ENCODE measurements at regions not wholly inside any gene's neighbourhood (a gene's known extent, or its start where the extent isn't known, plus 50 kb on each side); places are given as distances from the start of the nearest gene placed in this dataset.
"Not testable (repeated sequence)": the region's sequence is repeated elsewhere in the genome, so short reads cannot be mapped to it uniquely, and the experiment has no call there.

DNA sequence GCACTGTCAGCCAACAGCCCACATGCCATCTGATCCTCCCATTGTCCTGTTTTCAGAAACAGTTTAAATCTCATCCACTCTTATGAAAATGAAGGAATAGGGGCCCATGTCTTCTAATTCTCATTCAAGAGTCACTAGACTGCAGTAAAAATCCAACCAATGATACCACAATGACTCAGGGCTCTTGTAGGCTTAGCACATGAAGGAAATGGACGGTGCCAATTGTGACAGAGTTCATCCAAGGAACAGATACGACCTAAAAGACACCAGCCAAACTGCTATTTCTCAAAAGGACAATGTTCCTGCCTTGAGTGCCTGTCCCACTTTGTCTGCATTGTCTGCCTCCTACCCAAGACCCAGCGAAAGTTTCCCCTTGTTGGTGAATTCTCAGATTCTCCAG lies 204.8 kb upstream of the COX10 start:
- DNase-seq (ENCODE audit: low spot score), result no peak

DNA sequence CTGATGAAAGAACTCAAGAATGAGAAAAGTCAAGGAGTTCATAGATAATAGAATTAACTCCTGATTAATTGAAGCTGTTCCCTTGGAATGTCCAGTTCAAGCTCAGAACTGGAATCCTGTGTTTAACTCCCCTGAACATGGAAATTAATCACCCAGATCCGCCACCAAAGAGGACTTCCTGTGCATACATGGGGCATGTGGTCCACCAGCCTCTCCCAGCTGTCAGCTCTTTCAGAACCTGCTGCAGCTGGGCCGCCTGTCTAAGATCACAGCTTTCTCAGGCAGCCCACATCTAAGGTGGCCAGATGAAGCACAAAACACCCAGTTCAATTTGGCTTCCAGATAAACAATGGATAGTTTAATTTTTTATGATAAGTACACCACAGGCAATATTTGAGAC lies 203.7 kb upstream of the COX10 start:
- no peak for DNase-seq (ENCODE audit: low spot score)

DNA sequence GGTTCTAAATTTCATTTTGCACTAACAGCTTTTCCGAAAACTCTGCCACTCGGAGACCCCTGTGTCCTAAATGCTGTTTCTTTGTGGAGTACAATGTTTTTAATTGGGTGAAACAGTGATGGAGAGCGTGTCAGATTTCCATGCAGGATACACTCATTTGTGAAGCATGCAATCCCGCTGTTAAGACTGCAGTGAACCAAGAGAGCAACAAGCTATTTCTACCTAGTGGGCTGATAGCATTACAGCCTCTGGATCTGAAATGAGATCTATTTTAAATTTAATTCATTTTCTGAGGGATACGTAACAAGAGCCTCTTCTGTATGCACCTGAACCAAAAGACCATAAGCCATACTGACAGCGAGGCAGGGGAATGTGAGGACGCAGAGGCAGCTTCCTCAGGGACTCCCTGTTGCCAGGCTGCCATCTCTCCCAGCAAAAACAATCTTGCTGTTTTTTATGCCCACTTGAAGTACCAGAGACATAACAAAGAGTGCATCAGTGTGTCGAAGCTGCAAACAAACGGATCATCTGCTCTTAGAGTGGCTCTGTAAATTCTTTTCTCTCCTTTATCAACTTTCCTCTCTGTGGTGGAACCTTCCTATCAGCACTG lies 199.9 kb upstream of the COX10 start:
- DNase-seq (ENCODE audit: low spot score), result no peak

DNA sequence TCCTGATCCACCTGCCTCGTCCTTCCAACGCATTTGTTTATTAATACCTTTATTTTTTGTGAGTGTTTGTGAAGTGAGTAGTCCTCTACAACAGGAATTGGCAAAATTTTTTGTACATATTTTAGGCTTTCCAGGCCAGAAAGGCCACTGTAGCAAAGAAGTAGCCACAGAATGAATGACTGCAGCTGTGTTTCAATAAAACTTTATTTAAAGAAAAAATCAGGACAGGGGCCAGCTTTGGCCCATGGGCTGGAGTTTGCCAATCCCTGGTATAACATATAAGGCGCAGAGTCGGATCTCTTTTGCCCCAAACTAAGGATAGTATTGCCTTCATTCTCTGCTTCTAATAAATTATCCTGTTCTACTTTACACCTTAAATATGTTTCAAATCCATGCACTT lies 198.0 kb upstream of the COX10 start:
- DNase-seq (ENCODE audit: low spot score), result no peak

DNA sequence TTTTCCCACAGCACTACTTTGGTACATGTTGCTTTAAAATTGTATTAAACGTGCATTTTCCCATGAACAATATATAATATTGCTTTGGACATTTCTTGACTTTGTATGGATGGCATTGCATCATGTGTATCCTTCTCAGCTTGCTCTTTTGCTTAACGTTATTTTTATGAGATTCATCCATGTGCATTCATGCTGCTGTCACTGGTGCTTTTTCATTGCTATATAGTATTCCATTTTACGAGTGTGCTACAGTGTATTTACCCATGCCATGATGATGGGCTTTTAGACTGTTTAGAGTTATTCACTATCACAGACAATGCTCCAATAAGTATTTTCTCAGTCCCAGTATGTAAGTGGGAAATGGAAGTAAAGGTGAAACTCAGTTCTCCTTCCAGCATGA lies 195.2 kb upstream of the COX10 start:
- no peak for DNase-seq (ENCODE audit: low spot score)

DNA sequence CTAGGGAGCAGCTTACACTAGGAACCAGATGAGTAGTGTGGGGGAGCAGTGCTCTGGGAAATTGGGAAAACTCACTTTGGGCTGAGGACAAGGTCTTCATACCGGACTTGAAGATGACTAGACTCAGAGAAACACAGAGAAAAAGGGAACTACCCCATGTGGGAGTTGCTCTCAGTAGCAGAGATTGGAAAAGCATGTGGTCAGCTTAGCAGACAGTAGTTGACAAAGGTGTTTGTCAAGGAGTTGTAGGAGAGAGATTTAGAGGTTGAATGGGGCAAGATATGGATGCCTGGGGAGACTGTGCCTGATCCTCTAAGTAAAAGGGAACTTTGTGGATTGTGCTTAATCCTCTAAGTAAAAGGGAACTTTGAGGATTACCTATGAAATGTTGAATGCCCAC lies 194.5 kb upstream of the COX10 start:
- no peak for DNase-seq (ENCODE audit: low spot score)

DNA sequence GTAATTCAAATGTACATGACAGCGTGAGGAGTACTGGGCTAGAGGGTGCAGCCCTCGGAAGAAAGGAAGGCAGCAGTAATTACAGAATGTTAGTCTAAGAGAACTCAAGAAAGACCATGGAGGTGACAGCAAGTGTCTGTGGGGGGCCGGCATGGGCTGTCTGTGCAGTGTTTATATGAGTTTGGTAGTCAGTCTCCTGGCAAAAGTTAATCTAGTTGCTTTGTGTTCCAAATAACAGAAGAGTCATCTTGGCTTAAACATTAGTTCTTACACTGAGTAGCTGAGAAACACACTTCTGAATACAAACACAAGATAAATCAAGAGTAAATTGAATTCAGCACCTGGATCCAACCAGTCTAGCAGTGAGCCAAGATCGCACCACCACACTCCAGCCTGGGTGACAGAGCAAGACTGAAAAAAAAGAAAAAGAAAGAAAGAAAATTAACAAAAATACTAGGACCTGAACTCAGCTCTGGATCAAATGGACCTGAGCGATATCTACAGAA lies 189.3 kb upstream of the COX10 start:
- no peak for DNase-seq (ENCODE audit: low spot score)

DNA sequence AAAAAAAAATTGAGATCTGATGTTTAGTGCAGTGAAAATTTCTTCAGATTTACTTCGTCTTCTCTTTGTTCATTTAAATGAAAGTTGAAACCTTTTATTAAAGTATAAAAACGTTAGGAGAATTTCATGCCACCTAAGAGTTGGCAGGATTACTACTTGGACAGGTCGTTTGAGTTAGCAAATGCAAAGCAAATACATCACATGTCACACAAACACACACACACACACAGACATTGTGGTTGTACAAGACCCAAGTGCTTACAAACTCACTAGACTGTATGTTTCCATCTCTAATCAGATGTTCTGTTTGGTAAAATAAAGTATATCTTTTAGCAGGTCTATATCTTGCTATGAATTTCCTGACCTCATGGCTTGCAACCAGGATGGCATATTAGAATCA lies 185.6 kb upstream of the COX10 start:
- DNase-seq (ENCODE audit: low spot score), result no peak

DNA sequence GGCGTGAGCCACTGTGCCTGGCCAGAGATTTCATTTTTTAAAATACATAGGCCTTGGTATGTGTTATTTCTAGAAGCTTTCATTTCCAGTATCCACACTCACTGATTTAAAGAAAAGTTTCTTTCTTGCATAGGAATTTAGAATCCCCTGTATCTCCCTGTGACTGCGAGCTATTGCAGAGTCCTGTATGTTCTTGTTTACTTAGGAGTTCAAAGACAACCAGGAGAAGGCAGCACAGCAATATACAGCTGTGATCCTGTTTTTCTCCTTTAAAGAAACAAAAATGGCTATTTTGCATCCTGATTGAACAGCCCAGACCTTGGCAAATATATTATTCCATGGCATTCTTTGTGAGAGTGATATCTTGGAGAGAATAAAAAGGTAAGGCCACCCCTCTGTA lies 185.0 kb upstream of the COX10 start:
- no peak for DNase-seq (ENCODE audit: low spot score)

DNA sequence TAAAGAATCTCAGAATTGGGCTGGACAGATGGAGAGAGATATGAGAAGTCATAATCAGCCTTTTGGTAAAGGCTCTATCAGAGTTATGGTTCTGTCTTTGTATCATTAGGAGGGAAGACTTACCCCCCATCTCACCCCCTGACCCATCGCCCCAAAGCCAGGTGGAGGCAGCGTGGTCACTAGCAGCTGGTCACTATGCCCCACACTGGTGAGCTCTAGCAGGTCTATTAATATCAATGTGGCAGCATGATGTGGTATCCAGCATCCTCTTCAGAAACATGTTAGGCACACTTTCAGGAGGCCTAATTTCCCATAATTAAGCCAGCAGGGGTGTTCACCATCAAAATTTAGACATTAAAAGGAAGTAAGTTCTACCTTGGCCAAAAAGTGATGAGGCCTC lies 183.8 kb upstream of the COX10 start:
- DNase-seq (ENCODE audit: low spot score), result no peak

DNA sequence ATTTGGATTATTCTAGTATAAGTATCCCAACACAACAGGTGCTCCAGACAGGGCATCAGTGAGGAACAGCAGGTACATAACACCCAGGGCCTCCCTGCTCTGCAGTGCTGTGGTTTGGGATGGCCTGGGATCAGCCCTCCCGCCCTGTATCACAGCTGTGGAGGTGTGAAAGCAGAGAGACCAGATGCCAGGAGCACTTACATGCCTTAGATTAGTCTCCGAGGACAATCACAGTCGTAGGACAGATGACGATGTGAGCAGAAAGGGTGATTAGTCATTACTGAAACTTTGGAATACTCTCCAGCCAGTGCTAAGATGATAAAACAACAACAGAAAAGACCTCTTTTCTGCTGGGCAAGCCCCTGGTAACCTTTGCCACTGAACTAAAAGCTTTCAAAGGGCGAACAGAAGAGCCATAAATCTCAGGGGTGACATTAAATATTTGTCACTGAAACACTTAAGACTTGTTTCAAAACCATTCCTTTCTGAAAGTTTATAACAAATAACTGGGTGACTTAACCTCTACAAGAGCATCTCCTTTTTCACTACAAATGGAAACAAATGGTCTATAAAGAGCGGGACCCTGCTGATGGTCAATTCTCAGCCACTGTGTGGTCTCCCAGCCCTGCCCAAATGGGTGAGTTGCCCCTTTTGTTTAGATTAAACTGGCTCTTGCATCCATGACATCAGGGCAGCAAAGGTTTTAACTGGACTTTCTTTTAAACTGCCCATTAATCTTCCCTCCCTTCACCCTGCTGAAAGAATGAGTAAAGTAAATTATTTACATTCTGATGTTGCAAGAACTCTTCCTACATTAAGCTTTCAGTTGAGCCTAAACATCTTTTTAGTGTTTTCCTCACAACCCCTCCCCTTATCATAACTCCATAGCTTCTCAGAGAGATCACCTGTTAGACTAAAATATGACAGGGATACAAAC lies 183.1 kb upstream of the COX10 start:
- DNase-seq (ENCODE audit: low spot score), result no peak

DNA sequence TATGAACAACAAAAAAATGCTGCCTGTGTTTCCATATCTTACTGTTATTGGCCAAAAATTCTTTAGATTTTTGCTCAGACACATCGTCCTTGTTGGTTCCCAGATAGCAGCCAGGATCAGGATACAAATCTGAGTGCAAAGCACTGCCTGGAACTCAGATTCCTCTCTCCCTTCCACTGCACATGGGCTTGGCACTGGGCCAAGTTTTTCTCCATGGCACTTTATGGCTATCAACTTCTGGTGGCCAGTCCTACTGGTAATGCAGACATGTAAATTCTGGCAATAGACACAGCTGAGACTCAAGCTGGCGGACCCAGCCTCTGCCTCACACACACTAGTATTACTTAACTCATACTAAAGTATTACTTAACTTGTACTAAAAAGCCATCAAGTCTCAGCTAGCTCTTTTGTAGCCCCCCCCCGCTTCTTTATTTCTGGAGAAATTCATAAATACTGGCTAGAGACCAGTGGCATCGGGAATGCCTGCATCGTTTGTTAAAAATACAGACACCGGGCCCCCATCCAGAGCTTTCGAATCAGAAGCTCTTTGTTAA lies 181.2 kb upstream of the COX10 start:
- DNase-seq (ENCODE audit: low spot score), result no peak

DNA sequence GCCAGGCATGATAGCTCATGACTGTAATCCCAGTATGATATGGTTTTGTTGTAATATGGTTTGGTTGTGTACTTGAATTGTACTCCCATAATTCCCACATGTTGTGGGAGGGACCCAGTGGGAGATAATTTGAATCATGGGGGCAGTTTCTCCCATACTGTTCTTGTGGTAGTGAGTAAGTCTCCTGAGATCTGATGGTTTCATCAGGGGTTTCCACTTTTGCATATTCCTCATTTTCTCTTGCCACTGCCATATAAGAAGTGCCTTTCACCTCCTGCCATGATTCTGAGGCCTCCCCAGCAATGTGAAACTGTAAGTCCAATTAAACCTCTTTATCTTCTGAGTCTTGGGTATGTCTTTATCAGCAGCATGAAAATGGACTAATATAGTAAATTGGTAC lies 160.3 kb upstream of the COX10 start:
- DNase-seq (ENCODE audit: low spot score), result not testable (repeated sequence)

DNA sequence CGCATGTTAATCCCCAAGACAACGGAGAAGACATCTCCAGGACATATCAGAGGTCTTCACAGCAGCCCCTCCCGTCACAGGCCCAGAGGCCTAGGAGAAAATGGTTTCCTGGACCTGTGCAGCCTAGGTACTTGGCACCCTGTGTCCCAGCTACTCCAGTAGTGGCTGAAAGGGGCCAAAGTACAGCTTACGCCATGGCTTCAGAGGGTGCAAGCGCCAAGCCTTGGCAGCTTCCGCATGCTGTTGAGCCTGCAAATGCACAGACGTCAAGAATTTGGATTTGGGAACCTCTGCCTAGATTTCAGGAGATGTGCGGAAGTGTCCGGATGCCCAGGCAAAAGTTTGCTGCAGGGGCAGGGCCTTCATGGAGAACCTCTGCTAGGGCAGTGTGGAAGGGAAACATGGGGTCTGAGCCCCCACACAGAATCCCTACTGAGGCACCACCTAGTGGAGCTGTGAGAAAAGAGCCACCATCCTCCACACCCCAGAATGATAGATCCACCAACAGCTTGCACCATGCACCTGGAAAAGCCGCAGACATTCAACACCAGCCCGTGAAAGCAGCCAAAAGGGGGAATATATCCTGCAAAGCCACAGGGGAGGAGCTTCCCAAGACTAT lies 159.3 kb upstream of the COX10 start:
- no peak for DNase-seq (ENCODE audit: low spot score)

DNA sequence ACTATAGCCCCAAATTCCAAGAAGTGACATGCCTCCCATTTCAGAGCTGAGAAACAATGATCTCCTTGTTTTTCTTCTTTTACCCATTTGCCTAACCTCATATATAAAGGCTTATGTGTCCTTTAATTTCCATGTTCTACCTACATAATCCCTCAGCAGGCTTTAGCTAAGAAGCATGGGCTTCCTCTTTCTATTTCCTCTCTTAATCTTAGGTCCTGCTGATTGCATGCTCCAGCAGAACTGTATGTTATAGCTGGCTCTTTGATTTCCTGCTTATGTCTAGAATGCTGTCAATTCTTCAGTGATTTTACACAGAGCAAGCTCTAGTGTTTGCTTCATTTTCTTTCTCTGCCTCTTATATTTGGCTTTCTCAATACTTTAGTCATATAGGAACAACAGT lies 151.7 kb upstream of the COX10 start:
- DNase-seq (ENCODE audit: low spot score), result no peak

DNA sequence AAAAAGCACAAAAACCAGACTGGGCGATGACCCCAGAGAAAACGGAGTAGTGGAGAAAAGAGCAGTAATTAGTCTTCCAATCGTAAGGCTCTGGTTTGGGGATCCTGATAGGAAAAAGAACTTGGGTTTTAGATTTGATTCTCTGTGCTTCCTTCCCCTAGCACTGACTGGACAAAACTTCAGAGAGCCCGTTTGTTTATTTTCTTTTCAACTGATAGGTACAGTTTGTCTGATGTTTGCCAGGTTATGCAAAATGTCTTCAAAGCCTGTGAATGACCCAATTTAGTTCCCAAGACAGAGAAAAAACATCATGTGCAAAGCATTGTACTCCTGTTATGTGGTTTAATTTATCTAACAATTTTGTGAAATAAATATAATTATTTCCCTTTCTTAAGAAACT lies 151.1 kb upstream of the COX10 start:
- DNase-seq (ENCODE audit: low spot score), result no peak

DNA sequence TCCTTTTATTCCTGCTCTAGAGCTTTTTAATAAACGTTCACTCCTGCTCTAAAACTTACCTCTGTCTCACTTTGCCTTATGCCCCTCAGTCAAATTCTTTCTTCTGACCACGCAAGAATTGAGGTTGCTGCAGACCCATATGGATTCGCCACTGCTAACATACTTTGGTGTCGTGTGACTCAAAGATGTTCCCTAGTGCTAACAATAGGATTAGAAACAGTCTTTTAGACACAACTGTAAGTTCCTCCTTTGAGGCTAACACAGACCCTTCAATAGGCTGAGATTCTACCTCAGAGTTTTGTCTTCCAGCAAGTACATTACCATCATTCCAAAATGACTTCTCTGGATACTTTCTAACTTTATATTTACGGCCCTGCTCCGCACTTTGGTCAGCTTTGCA lies 149.5 kb upstream of the COX10 start:
- no peak for DNase-seq (ENCODE audit: low spot score)

DNA sequence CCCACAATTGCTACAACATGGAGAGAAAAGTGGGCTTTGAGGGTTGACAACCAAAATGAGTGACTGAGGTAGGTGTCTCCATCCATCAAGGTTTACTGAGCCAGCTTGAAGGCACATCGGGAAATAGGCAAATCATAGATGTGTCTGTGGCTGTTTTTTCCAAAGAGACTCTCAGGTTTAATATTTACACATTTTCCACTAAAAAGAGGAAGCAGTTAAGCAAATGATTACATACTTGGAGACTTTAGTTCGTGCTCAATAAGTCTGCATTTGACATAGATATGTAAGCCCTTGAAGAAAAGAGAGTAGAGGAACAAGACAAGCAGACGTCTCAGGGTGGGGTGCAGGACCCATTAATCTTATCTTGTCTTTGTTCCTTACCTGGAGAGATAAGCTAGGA lies 148.9 kb upstream of the COX10 start:
- DNase-seq (ENCODE audit: low spot score), result no peak

DNA sequence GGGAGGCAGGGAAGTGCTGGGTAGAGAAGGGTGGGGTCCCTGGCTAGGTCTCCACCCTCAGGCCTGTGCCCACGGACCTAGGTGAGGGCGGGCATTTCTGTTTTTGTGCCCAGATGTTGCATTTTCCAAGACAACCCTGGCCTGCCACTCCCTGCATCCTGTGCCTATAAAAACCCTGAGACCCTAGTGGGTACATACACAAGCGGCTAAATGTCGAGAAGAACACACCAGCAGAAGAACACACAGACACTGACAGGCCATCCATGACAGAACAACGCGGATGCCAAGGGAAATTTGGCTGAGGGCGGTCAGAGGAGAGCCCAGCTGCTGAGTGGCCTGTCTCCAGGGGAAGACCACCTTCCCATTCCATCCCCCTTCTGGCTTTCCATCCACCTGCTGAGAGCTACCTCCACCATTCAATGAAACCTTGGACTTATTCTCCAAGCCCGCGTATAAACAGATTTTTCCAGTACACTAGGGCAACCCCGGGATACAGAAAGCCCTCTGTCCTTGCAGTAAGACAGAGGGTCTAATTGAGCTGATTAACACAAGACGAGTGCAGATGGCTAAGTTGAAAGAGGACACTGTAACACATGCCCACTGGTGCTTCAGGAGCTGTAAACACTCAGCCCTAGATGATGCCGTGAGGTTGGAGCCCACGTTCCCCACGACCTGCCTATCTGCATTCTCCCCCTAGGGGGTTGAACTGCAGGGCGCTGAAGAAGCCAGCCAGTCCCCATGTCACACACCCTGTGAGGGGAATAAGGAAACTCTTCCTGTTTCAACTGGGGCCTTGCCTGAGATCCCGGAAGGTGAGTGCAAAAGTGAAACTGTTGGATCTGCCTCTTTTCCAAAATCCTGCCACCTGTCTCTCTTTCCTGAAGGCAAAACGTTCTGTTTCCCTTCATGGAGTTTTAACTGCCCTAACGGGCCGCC lies 147.2 kb upstream of the COX10 start:
- no peak for DNase-seq (ENCODE audit: low spot score)

DNA sequence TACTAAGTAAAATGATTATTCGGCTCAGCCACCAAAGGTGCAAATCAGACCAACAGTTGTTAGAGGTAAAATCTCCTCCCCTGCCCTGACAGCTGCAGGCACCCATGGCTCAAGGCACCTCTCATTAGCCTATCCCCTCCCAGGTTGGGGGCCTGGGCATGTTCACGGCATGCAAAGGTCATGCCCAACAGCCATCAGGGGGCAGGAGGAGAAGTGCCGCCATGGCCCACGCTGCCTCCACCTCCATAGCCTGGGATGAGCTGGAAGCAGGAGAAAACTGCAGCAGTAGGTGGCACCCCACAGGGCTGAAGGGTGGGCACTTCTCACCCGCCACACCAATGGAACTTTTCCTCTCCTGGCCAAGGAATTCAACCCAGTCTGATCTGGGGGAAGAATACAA lies 146.4 kb upstream of the COX10 start:
- DNase-seq (ENCODE audit: low spot score), result no peak

DNA sequence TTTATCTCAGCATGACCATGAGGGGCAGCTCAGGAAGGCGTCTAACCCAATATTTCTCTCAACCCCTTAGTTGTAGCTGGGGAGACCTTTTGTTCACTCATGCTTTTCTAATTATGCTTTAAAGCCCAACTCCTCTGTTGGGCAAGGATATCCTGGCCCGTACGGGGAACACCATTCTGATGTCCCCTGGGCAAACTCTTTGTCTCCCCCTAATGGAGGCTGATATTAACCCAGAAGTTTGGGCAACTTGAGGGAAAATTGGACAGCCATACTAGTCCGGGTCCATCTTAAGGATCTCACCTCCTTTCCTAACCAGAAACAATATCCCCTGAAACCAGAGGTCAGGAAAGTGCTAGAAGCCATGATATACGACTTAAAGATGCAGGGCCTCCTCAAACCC lies 143.7 kb upstream of the COX10 start:
- no peak for DNase-seq (ENCODE audit: low spot score)
